A549 (cell line): ENCODE measurements at regions not wholly inside any gene's neighbourhood (a gene's known extent, or its start where the extent isn't known, plus 50 kb on each side); places are given as distances from the start of the nearest gene placed in this dataset.

Experiments used
- ATAC-seq, 2 experiments: fragments of 200-7000 bp in 1 of 2; fragments of >200 bp in 1 of 2; cut with Nextera tagmentation in 1 of 2; cut with Tn5 transposase in 1 of 2; 3 replicates each; pipeline versions ENCODE4 v1.8.0 to v1.9.1; 2018 to 2020; ENCODE audit warnings: mild to moderate bottlenecking in 1 of 2, moderate library complexity in 1 of 2
- CTCF ChIA-PET: fragments of 300-600 bp; sonication (Branson Sonifier 250); formaldehyde crosslinking; extraction: SDS; loops from one replicate; lab custom pipeline; 2021; ENCODE audit warnings: antibody characterized with exemption, inconsistent platforms; lab: Yijun Ruan, JAX
- POLR2A ChIA-PET: fragments of 350-600 bp; formaldehyde crosslinking; extraction: SDS; loops from one replicate; lab custom pipeline; 2021; ENCODE audit warnings: antibody characterized with exemption, inconsistent platforms; lab: Yijun Ruan, JAX
- DNase-seq, 2 experiments: peaks; one replicate each; pipeline versions ENCODE4 v3.0.0 to v3.0.0-alpha.2; 2011 to 2016; ENCODE audit warnings: low read depth in 1 of 2, low spot score in 1 of 2
- FAIRE-seq: peaks from 2 replicates; lab custom pipeline; 2011; peaks lifted over from hg19 to GRCh38; lab: Jason Lieb, UNC
- H3K27ac ChIP-seq, 2 experiments: fragments of >200 bp; sonication (Bioruptor Twin); formaldehyde crosslinking; 3 replicates each; pipeline ENCODE4 v1.5.1; 2016 to 2017
- H3K4me1 ChIP-seq: fragments of >200 bp; sonication (Bioruptor Twin); formaldehyde crosslinking; 3 replicates; pipeline ENCODE4 v1.6.1; 2016
- H3K4me2 ChIP-seq: fragments of >200 bp; sonication (Bioruptor Twin); formaldehyde crosslinking; 3 replicates; pipeline ENCODE4 v1.6.1; 2016
- H3K4me3 ChIP-seq: fragments of >200 bp; sonication (Bioruptor Twin); formaldehyde crosslinking; 3 replicates; pipeline ENCODE4 v1.5.1; 2016
- H3K9me3 ChIP-seq: fragments of >200 bp; sonication (Bioruptor Twin); formaldehyde crosslinking; 3 replicates; pipeline ENCODE4 v1.6.1; 2016
- ATOH8 ChIP-seq: fragments of 250-450 bp; sonication (Bioruptor Pico); IDR thresholded peaks from 2 replicates; pipeline ENCODE4 v1.5.0; 2020; ENCODE audit warnings: low read depth, mild to moderate bottlenecking, moderate library complexity
- BCL3 ChIP-seq: fragments of >200 bp; sonication (Bioruptor Twin); formaldehyde crosslinking; IDR thresholded peaks from 3 replicates; pipeline ENCODE4 v1.6.1; 2016
- CBX8 ChIP-seq: fragments of 200-600 bp; sonication (generic); IDR thresholded peaks from 2 replicates; pipeline ENCODE4 v1.6.1; 2016
- CHD4 ChIP-seq: fragments of 200-600 bp; sonication (generic); IDR thresholded peaks from 2 replicates; pipeline ENCODE4 v1.6.1; 2016; ENCODE audit warnings: antibody characterized with exemption, mild to moderate bottlenecking, borderline replicate concordance
- CTCF ChIP-seq: fragments of >200 bp; sonication (Bioruptor Twin); formaldehyde crosslinking; IDR thresholded peaks from 3 replicates; pipeline ENCODE4 v1.5.1; 2016
- EHF ChIP-seq: fragments of 250-450 bp; sonication (Bioruptor Pico); IDR thresholded peaks from 2 replicates; pipeline ENCODE4 v1.5.0; 2020; ENCODE audit warnings: mild to moderate bottlenecking
- EHMT2 ChIP-seq: fragments of 200-600 bp; sonication (generic); IDR thresholded peaks from 2 replicates; pipeline ENCODE4 v1.6.1; 2016; ENCODE audit warnings: antibody characterized with exemption, low read depth, mild to moderate bottlenecking, moderate library complexity
- FOSB ChIP-seq: fragments of 250-450 bp; sonication (Bioruptor Pico); IDR thresholded peaks from 2 replicates; pipeline ENCODE4 v1.5.0; 2020; ENCODE audit warnings: mild to moderate bottlenecking, moderate library complexity
- FOSL2 ChIP-seq, 2 experiments: fragments of 450-650 bp in 1 of 2; fragments of >200 bp in 1 of 2; sonication (Bioruptor Twin) in 1 of 2; formaldehyde crosslinking; IDR thresholded peaks; 2 replicates each; pipeline versions ENCODE4 v1.5.0 to v1.6.1; 2016 to 2020; ENCODE audit warnings: mild to moderate bottlenecking in 1 of 2, moderate library complexity in 1 of 2
- FOXS1 ChIP-seq: fragments of 250-450 bp; sonication (Bioruptor Pico); IDR thresholded peaks from 2 replicates; pipeline ENCODE4 v1.5.0; 2020; ENCODE audit warnings: mild to moderate bottlenecking, moderate library complexity
- HDAC2 ChIP-seq: fragments of 200-600 bp; sonication (generic); IDR thresholded peaks from 2 replicates; pipeline ENCODE4 v1.6.1; 2016
- HMGXB4 ChIP-seq: fragments of 250-450 bp; sonication (Bioruptor Pico); IDR thresholded peaks from 2 replicates; pipeline ENCODE4 v1.5.0; 2021; ENCODE audit warnings: mild to moderate bottlenecking, moderate library complexity, borderline replicate concordance
- HOXB5 ChIP-seq: fragments of 250-450 bp; sonication (Bioruptor Pico); IDR thresholded peaks from 2 replicates; pipeline ENCODE4 v1.5.0; 2020; ENCODE audit warnings: mild to moderate bottlenecking, moderate library complexity
- JUNB ChIP-seq: fragments of >200 bp; sonication (Bioruptor Twin); formaldehyde crosslinking; IDR thresholded peaks from 2 replicates; pipeline ENCODE4 v1.6.1; 2016
- KDM1A ChIP-seq: fragments of 200-600 bp; sonication (generic); IDR thresholded peaks from 2 replicates; pipeline ENCODE4 v1.6.1; 2016; ENCODE audit warnings: low read depth, mild to moderate bottlenecking
- NFE2L2 ChIP-seq: fragments of 150-350 bp; conservative IDR thresholded peaks from 2 replicates; pipeline ENCODE4 v1.6.1; 2014; ENCODE audit warnings: low read length
- NPAS2 ChIP-seq: fragments of 250-450 bp; sonication (Bioruptor Pico); IDR thresholded peaks from 2 replicates; pipeline ENCODE4 v1.8.0; 2022; ENCODE audit warnings: mild to moderate bottlenecking, moderate library complexity, borderline replicate concordance
- POLR2A ChIP-seq: IDR thresholded peaks from 2 replicates; pipeline ENCODE4 v1.6.1; 2012; ENCODE audit warnings: mild to moderate bottlenecking, low read length
- RAD21 ChIP-seq, 2 experiments: fragments of >200 bp in 1 of 2; sonication (Bioruptor Twin) in 1 of 2; formaldehyde crosslinking in 1 of 2; IDR thresholded peaks in 1 of 2; conservative IDR thresholded peaks in 1 of 2; 2 replicates in 1 of 2; 3 replicates in 1 of 2; pipeline ENCODE4 v1.6.1; 2012 to 2018; ENCODE audit warnings: inconsistent platforms in 1 of 2
- RCOR1 ChIP-seq: fragments of 150-350 bp; IDR thresholded peaks from 2 replicates; pipeline ENCODE4 v1.6.1; 2014; ENCODE audit warnings: antibody characterized with exemption, low read length, low read depth
- ZNF302 ChIP-seq: fragments of 250-450 bp; sonication (Bioruptor Pico); IDR thresholded peaks from 2 replicates; pipeline ENCODE4 v1.9.0; 2021; ENCODE audit warnings: inconsistent platforms, mild to moderate bottlenecking, moderate library complexity
- WGBS: methylation state at CpG from one replicate; pipeline ENCODE4 v1.1.6; 2017; ENCODE audit errors: missing lambda C conversion rate; 5-methylcytosine and 5-hydroxymethylcytosine counted together

GRCh38 chr5:173557123-173557903 lies 59.1 kb downstream of the BOD1 start:
- Histone ChIP-seq H3K9me3 (peaks cover 30% of the 10 kb centered on the region), H3K27ac (no peak overlapping the region), H3K4me3 (no peak overlapping the region), H3K4me2 (no peak overlapping the region), H3K4me1 (no peaks in the 10 kb centered on the region)
- ATAC-seq (no peak), FAIRE-seq (no peak), DNase-seq (no peak)
- ChIA-PET POLR2A (interaction anchor here (1.1 kb wide), 1 partner anchor 228 kb away, joined by 3 read pairs; no protein-coding TSS in a partner anchor), CTCF (interaction anchor here (0.8 to 1.6 kb wide), 8 partner anchors 13 to 263 kb away, joined by 3 to 7 read pairs (median 4); no protein-coding TSS in a partner anchor)
- TF ChIP-seq BCL3 (no peak), JUNB (no peak), FOXS1 (CRISPR knock-in tag) (no peak), NPAS2 (no peak), EHF (CRISPR knock-in tag) (no peak), HDAC2 (no peak), NFE2L2 (no peak), ATOH8 (CRISPR knock-in tag) (no peak), CTCF (no peak), FOSB (no peak), RCOR1 (no peak), POLR2A (no peak), HOXB5 (no peak), KDM1A (no peak), CBX8 (no peak), CHD4 (no peak), EHMT2 (no peak), ZNF302 (CRISPR knock-in tag) (no peak)
- 73% methylated on average over 12 of the region's 12 CpGs for WGBS

GRCh38 chr5:173556142-173557028 lies 60.1 kb downstream of the BOD1 start:
- ChIA-PET CTCF (interaction anchor here (0.7 to 1.6 kb wide), 11 partner anchors 13 to 262 kb away, joined by 3 to 7 read pairs (median 3); no protein-coding TSS in a partner anchor), POLR2A (interaction anchor here (1.1 kb wide), 1 partner anchor 227 kb away, joined by 3 read pairs; no protein-coding TSS in a partner anchor)
- ATAC-seq (peak; percentile 47 to 64; a peak in 2 of 6 replicates), FAIRE-seq (no peak), DNase-seq (no peak)
- H3K4me3 ChIP-seq = no peak overlapping the region
- peaks cover 21% of the 10 kb centered on the region for H3K9me3 ChIP-seq
- H3K4me1 ChIP-seq = no peaks in the 10 kb centered on the region
- TF ChIP-seq HMGXB4 (CRISPR knock-in tag) = no peak
- 0 out of 3 replicates have a peak, but pooled peaks have one; percentile 12 for TF ChIP-seq CTCF
- TF ChIP-seq RAD21 (conservative IDR thresholded peaks at IDR 0.05 in 1 of 2, IDR thresholded peaks at IDR 0.05 in 1 of 2) = peak in 1 of 2 experiments; percentile 22; a peak in 2 of 5 replicates
- TF ChIP-seq FOSL2 (IDR thresholded peaks at IDR 0.05) = no peak
- no peak for TF ChIP-seq FOSL2 (CRISPR knock-in tag; IDR thresholded peaks at IDR 0.05)
- H3K27ac ChIP-seq = no peak overlapping the region
- WGBS = 64% methylated on average over 7 of the region's 8 CpGs
- no peak overlapping the region for H3K4me2 ChIP-seq
